ENCODE measurements at regions not wholly inside any gene's neighbourhood (a gene's known extent, or its start where the extent isn't known, plus 50 kb on each side); places are given as distances from the start of the nearest gene placed in this dataset.

GRCh38 chr10:10587744-10588393 is 429.8 kb upstream of the CELF2 start:
- TF ChIP-seq CTCF (IDR thresholded peaks at IDR 0.05 in 2 of 3, conservative IDR thresholded peaks at IDR 0.05 in 1 of 3; ENCODE audit: borderline replicate concordance in 1 of 3, insufficient read depth in 1 of 3, low read depth in 2 of 3, low read length in 2 of 3) = no peak
- TF ChIP-seq EZH2 (IDR thresholded peaks at IDR 0.05) = no peak
- no peak for TF ChIP-seq SIN3A (IDR thresholded peaks at IDR 0.05; ENCODE audit: low read depth)
- no peak for TF ChIP-seq TCF7L2 (IDR thresholded peaks at IDR 0.05; ENCODE audit: borderline replicate concordance, extremely low read depth, insufficient read depth, insufficient read length)
- no peak for TF ChIP-seq REST (IDR thresholded peaks at IDR 0.05; ENCODE audit: low read depth)
- TF ChIP-seq POLR2A (IDR thresholded peaks at IDR 0.05; ENCODE audit: borderline replicate concordance, extremely low read depth, insufficient read depth, insufficient read length) = no peak
- TF ChIP-seq ATF3 (IDR thresholded peaks at IDR 0.05) = no peak
- TF ChIP-seq SP1 (IDR thresholded peaks at IDR 0.05; ENCODE audit: low read depth) = no peak
- TF ChIP-seq RAD21 (IDR thresholded peaks at IDR 0.05; ENCODE audit: low read depth) = no peak
- TF ChIP-seq FOSL1 (IDR thresholded peaks at IDR 0.05; ENCODE audit: low read depth) = no peak
- TF ChIP-seq, protein P1, sequence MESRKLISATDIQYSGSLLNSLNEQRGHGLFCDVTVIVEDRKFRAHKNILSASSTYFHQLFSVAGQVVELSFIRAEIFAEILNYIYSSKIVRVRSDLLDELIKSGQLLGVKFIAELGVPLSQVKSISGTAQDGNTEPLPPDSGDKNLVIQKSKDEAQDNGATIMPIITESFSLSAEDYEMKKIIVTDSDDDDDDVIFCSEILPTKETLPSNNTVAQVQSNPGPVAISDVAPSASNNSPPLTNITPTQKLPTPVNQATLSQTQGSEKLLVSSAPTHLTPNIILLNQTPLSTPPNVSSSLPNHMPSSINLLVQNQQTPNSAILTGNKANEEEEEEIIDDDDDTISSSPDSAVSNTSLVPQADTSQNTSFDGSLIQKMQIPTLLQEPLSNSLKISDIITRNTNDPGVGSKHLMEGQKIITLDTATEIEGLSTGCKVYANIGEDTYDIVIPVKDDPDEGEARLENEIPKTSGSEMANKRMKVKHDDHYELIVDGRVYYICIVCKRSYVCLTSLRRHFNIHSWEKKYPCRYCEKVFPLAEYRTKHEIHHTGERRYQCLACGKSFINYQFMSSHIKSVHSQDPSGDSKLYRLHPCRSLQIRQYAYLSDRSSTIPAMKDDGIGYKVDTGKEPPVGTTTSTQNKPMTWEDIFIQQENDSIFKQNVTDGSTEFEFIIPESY (IDR thresholded peaks at IDR 0.05; ENCODE audit: extremely low read depth, insufficient replicate concordance, low read length) = no peak
- TF ChIP-seq YY1 (IDR thresholded peaks at IDR 0.05; ENCODE audit: extremely low read depth, insufficient replicate concordance, low read depth, low read length) = no peak
- TF ChIP-seq CBX3 (IDR thresholded peaks at IDR 0.05; ENCODE audit: low read depth) = no peak
- TF ChIP-seq MAX (IDR thresholded peaks at IDR 0.05) = no peak

All from HCT116 (cell line).